DOHH2 (cell line): ENCODE measurements at regions not wholly inside any gene's neighbourhood (a gene's known extent, or its start where the extent isn't known, plus 50 kb on each side); places are given as distances from the start of the nearest gene placed in this dataset.

ENCODE experiments used
- H3F3A ChIP-seq: fragments of 200-600 bp; sonication (generic), shearing (Covaris generic); 2 replicates; pipeline ENCODE4 v1.6.0; 2016; ENCODE audit warnings: antibody characterized with exemption, mild to moderate bottlenecking; ENCODE audit not compliant: control insufficient read depth, insufficient read depth
- H3K27ac ChIP-seq: fragments of 200-600 bp; sonication (generic); 2 replicates; pipeline ENCODE4 v1.5.1; 2014; ENCODE audit warnings: low read depth, mild to moderate bottlenecking, low read length, moderate library complexity
- H3K27me3 ChIP-seq: fragments of 200-600 bp; sonication (generic); 2 replicates; pipeline ENCODE4 v1.6.1; 2014; ENCODE audit warnings: mild to moderate bottlenecking, low read length, mixed read lengths; ENCODE audit not compliant: control insufficient read depth
- H3K36me3 ChIP-seq: fragments of 200-600 bp; sonication (generic); 2 replicates; pipeline ENCODE4 v1.6.1; 2014; ENCODE audit warnings: mild to moderate bottlenecking, low read length, moderate library complexity, mixed read lengths; ENCODE audit not compliant: control insufficient read depth
- H3K4me1 ChIP-seq: fragments of 200-600 bp; sonication (generic); 2 replicates; pipeline ENCODE4 v1.6.1; 2014; ENCODE audit warnings: mild to moderate bottlenecking, low read length, mixed read lengths; ENCODE audit not compliant: control insufficient read depth
- H3K4me2 ChIP-seq: fragments of 200-600 bp; sonication (generic); 2 replicates; pipeline ENCODE4 v1.6.0; 2014; ENCODE audit warnings: mild to moderate bottlenecking, low read length, moderate library complexity
- H3K4me3 ChIP-seq: fragments of 200-600 bp; sonication (generic); 2 replicates; pipeline ENCODE4 v1.5.1; 2014; ENCODE audit warnings: mild to moderate bottlenecking, low read length, mixed read lengths
- H3K79me2 ChIP-seq: fragments of 200-600 bp; sonication (generic); 2 replicates; pipeline ENCODE4 v1.6.1; 2014; ENCODE audit warnings: mild to moderate bottlenecking, low read length, mixed read lengths; ENCODE audit not compliant: control insufficient read depth
- H3K9me2 ChIP-seq: fragments of 200-600 bp; sonication (generic); replicated peaks from 2 replicates; pipeline ENCODE4 v1.6.1; 2014; ENCODE audit warnings: mild to moderate bottlenecking, low read length, mixed read lengths; ENCODE audit not compliant: control insufficient read depth
- H3K9me3 ChIP-seq: fragments of 200-600 bp; sonication (generic); 2 replicates; pipeline ENCODE4 v1.6.1; 2014; ENCODE audit warnings: antibody characterized with exemption, low read length, mixed read lengths; ENCODE audit not compliant: control insufficient read depth, insufficient read depth
- H4K20me1 ChIP-seq: fragments of 200-600 bp; sonication (generic); 2 replicates; pipeline ENCODE4 v1.6.0; 2014; ENCODE audit warnings: low read depth, mild to moderate bottlenecking, antibody characterized with exemption, low read length, moderate library complexity; ENCODE audit not compliant: control insufficient read depth, insufficient read depth
- CTCF ChIP-seq: fragments of 200-600 bp; sonication (generic); IDR thresholded peaks from one replicate; pipeline ENCODE4 v1.5.1; 2014; ENCODE audit warnings: antibody characterized with exemption, mild to moderate bottlenecking, low read depth, low read length; ENCODE audit not compliant: poor library complexity, severe bottlenecking
- EZH2phosphoT487 ChIP-seq: fragments of 200-600 bp; sonication (generic); IDR thresholded peaks from 2 replicates; pipeline ENCODE4 v1.6.1; 2017; ENCODE audit warnings: borderline replicate concordance, mild to moderate bottlenecking, antibody characterized with exemption, low read length, moderate library complexity, mixed read lengths

- H3K27me3 ChIP-seq = no peaks in the 10 kb centered on the region
- no peaks in the 10 kb centered on the region for H4K20me1 ChIP-seq
- no peak overlapping the region for H3K4me3 ChIP-seq
- no peaks in the 10 kb centered on the region for H3K9me3 ChIP-seq
- H3K4me1 ChIP-seq = no peaks in the 10 kb centered on the region
- no peak overlapping the region for H3K27ac ChIP-seq
- no peak for TF ChIP-seq CTCF
- TF ChIP-seq EZH2phosphoT487 = no peak
- H3K9me2 ChIP-seq = no peaks in the 10 kb centered on the region
- no peak overlapping the region for H3K4me2 ChIP-seq
- H3K79me2 ChIP-seq = no peaks in the 10 kb centered on the region
- H3F3A ChIP-seq = no peaks in the 10 kb centered on the region
- H3K36me3 ChIP-seq = no peaks in the 10 kb centered on the region
Observed at GRCh38 chr17:71438631-71439146, 682.1 kb upstream of the SOX9 start.

GRCh38 chr17:71440513-71440912, 680.3 kb upstream of the SOX9 start:
- Histone ChIP-seq H4K20me1 (no peaks in the 10 kb centered on the region), H3K27ac (no peak overlapping the region), H3K4me1 (no peaks in the 10 kb centered on the region), H3K4me2 (no peak overlapping the region), H3K79me2 (no peaks in the 10 kb centered on the region), H3K4me3 (no peak overlapping the region), H3K9me2 (no peaks in the 10 kb centered on the region), H3F3A (no peaks in the 10 kb centered on the region), H3K27me3 (no peaks in the 10 kb centered on the region), H3K9me3 (no peaks in the 10 kb centered on the region), H3K36me3 (no peaks in the 10 kb centered on the region)
- TF ChIP-seq EZH2phosphoT487 (no peak), CTCF (no peak)

GRCh38 chr17:71441098-71441497, 679.7 kb upstream of the SOX9 start:
- H3K4me1 ChIP-seq = no peaks in the 10 kb centered on the region

More at GRCh38 chr17:71441098-71441497, 679.7 kb upstream of the SOX9 start:
- H3K36me3 ChIP-seq = no peaks in the 10 kb centered on the region
- no peaks in the 10 kb centered on the region for H3K9me2 ChIP-seq
- H3K4me2 ChIP-seq = no peak overlapping the region
- no peak overlapping the region for H3K27ac ChIP-seq
- TF ChIP-seq EZH2phosphoT487 (no peak), CTCF (no peak)
- H3K9me3 ChIP-seq = no peaks in the 10 kb centered on the region
- H3K79me2 ChIP-seq = no peaks in the 10 kb centered on the region
- H4K20me1 ChIP-seq = no peaks in the 10 kb centered on the region
- no peaks in the 10 kb centered on the region for H3K27me3 ChIP-seq
- H3F3A ChIP-seq = no peaks in the 10 kb centered on the region
- no peak overlapping the region for H3K4me3 ChIP-seq
